ENCODE measurements at regions not wholly inside any gene's neighbourhood (a gene's known extent, or its start where the extent isn't known, plus 50 kb on each side); places are given as distances from the start of the nearest gene placed in this dataset.
"Not testable (repeated sequence)": the region's sequence is repeated elsewhere in the genome, so short reads cannot be mapped to it uniquely, and the experiment has no call there.

- no peak for DNase-seq (ENCODE audit: low read depth in 2 of 2)
These were observed 326.9 kb downstream of the KIF20B start for GRCh38 chr10:90028312-90028711.

GRCh38 chr10:90031776-90032175 is 330.4 kb downstream of the KIF20B start:
- DNase-seq (ENCODE audit: low read depth in 2 of 2), result no peak

DNA sequence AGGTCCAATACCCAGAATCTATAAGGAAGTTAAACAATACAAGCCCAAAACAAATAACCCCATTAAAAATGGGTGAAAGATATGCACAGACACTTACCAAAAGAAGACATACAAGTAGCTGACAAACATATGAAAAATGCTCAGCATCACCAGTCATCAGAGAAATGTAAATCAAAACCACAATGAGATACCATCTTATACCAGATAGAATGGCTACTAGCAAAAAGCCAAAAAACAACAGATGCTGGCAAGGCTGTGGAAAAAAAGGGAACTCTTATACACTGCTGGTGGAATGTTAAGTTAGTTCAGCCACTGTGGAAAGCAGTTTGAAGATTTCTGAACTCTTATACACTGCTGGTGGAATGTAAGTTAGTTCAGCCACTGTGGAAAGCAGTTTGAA is 331.1 kb downstream of the KIF20B start:
- DNase-seq (ENCODE audit: low read depth in 2 of 2), result no peak

GRCh38 chr10:90034862-90035261 is 333.5 kb downstream of the KIF20B start:
- DNase-seq (ENCODE audit: low read depth in 2 of 2), result not testable (repeated sequence)

GRCh38 chr10:90041585-90041984 is 340.2 kb downstream of the KIF20B start:
- DNase-seq (ENCODE audit: low read depth in 2 of 2), result no peak

GRCh38 chr10:90042075-90042474 is 340.7 kb downstream of the KIF20B start:
- DNase-seq (ENCODE audit: low read depth in 2 of 2), result no peak

DNA sequence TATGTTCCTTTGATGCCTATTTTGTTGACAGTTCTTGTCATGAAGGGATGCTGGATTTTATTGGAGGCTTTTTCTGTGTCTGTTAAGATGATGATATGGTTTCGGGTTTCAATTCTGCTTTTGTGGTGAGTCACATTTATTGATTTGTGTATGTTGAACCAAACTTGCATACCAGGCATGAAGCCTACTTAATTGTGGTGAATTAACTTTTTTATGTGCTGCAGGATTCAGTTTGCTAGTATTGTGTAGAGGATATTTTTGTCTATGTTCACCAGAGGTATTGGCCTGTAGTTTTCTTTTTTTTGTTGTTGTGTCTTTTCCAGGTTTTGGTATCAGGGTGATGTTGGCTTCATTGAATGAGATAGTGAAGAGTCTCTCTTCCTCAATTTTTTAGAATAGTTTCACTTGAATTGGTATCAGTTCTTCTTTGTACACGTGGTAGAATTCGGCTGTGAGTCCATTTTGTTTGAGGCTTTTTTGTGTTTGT is 345.9 kb downstream of the KIF20B start:
- DNase-seq (ENCODE audit: low read depth in 2 of 2), result no peak

DNA sequence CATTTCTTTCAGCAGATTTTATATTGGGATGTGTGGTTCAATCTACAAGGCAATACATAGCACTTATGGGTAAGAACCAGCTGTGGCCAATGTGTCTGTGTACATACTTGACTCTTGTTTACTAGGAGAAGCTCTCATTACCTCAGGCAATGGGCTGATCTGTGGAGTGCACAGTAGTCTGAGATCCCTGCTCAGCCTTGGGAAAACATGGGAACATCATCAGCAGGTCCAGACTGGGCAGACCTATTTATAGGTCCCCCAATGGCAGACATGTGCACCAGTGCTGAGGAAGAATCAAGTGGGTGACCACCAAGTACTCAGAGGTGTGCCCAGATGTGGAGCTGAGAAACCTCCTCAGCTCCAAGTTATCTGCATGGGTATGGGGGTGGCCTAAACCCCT is 349.7 kb downstream of the KIF20B start:
- no peak for DNase-seq (ENCODE audit: low read depth in 2 of 2)

DNA sequence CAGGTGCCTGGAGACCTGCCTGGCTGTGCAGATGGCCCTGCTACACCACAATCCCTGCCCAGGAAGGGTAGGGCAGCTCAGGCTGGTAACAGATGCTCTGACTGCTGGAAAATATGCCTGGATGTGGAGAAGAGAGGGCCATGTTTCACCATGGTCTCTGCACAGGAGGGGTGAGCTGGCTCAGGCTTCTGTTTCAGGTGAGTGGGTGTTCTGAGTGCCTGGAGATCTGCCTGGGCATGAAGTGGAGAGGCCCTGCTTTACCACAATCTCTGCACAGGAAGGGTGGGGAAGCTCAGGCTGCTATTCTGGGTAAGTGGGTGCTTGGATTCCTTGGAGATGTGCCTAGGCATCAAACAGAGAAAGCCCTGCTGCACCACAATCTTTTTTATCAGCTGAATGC is 350.1 kb downstream of the KIF20B start:
- DNase-seq (ENCODE audit: low read depth in 2 of 2), result no peak

- DNase-seq (ENCODE audit: low read depth in 2 of 2), result no peak
These were observed 361.4 kb downstream of the KIF20B start for GRCh38 chr10:90062786-90063185.

DNA sequence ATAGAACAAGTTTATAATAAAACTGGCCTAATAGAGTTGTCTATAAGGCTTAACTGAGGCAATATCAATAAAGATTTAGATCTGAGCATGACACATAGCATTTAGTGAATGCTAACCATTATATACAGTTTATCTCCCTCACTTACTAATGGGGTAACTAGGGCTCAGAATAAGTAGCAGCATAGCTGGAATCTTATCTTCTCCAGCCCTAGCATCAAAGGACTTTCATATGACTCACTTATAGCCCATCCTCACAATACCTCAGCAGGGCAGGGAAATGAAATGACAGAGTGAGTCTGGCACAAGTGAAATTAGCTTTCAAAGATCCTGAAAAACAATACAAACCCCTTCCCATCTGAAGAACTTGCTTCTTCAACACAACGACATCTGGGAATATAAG is 362.9 kb downstream of the KIF20B start:
- DNase-seq (ENCODE audit: low read depth in 2 of 2), result no peak

DNA sequence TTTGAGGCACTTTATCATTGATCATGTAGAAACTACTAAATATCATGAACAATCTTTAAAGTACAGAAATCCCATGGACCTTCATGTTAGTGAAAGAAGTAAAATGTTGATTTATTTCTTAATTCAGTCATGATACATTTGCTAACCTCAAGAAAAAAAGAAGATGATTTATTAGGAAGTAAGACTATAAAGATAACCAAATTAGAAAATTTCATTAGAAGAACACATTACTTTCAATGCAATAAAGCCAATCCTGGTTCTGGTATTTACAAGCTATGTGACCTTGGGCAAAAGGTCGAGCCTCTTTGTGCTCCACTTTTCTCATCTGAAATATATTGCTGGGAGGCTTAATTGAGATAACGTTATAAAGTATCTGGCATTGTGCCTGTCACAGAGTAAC is 365.0 kb downstream of the KIF20B start:
- DNase-seq (ENCODE audit: low read depth in 2 of 2), result no peak

- no peak for DNase-seq (ENCODE audit: low read depth in 2 of 2)
These were observed 374.6 kb downstream of the KIF20B start for GRCh38 chr10:90075995-90076394.

DNA sequence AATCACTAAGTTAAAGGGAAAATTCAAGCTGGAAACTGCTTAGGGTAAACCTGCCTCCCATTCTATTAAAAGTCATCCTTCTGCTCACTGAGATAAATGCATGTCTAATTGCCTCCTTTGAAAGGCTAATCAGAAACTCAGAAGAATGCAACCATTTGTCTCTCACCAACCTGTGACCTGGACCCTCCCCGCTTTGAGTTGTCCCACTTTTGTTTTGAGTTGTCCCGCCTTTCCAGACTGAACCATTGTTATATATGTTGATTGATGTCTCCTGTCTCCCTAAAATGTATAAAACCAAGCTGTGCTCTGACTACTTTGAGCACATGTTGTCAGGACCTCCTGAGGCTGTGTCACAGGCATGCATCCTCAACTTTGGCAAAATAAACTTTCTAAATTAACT is 378.4 kb downstream of the KIF20B start:
- no peak for DNase-seq (ENCODE audit: low read depth in 2 of 2)

GRCh38 chr10:90086606-90087190 is 385.3 kb downstream of the KIF20B start:
- DNase-seq (ENCODE audit: low read depth in 2 of 2), result not testable (repeated sequence)

DNA sequence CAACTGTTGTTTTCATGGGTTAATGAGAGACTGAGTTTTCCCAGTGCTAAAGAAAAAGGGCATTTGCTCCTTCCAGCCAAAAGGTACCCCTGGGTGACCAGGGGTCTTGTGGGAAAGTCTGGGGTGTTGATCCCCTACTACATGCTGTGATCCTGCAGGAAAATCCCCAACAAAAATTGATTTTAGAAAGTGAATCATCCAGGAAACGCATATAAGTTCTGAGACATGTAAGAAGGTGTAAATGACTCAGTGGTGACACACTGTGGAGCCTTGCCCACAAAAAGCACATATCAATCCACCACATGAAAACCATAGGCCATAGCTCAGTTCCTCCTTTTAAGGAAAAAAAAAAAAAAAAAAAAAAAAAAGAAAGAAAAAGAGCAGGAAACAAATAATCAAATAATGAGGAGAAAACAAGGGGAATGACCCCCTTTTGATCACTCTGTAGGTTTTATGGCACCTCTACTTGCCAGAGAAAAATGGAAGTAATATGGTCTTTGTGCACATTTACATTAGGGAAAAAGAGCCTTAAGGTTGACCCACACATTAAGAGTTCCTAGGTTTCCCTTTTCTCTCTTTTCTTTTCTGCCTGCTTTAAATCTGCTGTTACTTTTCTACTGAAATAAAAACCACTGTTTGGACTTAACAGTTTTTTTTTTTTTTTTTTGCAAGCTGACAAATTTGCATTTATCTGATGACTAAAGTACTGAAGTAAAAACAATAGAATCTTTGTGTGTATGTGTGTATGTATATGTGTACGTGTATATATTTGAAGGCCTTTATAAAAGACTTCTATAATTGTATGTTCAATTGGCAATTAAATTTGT is 386.0 kb downstream of the KIF20B start:
- DNase-seq (ENCODE audit: low read depth in 2 of 2), result peak in 1 of 2 donors; percentile 20

- DNase-seq (ENCODE audit: low read depth in 2 of 2), result no peak
These were observed 386.6 kb downstream of the KIF20B start for GRCh38 chr10:90088024-90088317.

DNA sequence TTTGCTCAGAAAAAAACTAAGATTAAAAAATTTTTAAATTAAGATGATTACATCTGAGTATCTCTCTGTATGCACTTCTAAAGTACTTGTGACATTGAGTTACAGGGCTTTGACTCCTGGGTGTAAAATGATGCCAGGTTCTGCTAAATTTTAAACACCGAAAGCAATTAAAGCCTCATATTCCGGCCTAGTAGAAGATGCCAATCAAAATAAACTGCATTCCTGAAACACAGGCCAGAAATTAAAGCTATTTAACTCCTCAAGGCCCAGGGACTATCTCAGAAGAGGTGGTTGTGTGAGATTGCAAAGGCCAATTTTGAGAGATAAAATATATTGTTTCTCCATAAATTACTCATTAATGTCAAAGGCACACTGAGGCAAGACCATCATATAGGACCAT is 388.3 kb downstream of the KIF20B start:
- DNase-seq (ENCODE audit: low read depth in 2 of 2), result no peak

DNA sequence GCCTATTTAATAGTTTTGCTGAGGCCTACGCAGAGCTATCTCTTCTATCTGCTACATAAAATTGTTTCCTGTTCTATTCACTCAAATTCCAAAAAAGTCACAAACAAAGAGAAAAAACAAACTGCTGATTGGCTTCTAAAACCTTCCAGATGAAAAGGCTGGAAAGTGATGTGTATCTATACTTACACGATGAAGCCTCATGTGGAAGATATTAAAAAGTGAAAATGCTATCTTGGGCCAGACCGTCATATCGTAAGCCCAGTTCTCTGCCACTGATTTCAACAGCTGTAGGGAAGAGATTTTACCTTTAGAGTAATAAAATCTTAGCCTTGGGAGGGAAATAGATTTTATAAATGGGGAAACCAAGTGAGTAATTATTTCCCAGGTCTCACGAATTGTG is 394.8 kb downstream of the KIF20B start:
- DNase-seq (ENCODE audit: low read depth in 2 of 2), result no peak

GRCh38 chr10:90107581-90107980 is 406.2 kb downstream of the KIF20B start:
- DNase-seq (ENCODE audit: low read depth in 2 of 2), result not testable (repeated sequence)

DNA sequence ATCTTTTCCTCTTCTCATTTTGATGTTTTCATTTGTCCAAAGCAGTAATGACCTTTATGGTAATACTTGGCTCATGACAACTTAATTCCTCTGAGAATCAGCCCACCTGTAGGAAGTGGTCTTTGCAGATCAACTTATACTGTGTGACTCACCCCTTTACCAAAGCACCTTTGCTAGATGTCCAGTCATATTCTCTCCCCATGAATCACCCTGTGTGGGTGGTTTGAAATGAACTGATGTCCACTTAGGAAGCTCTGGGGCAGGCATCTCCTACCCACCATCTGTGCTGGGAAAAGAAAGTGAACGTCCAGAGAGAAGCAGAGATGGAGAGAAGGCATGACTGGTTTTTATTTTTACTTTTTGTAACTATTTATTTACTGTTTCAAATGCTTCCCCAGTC is 410.3 kb downstream of the KIF20B start:
- DNase-seq (ENCODE audit: low read depth in 2 of 2), result no peak

DNA sequence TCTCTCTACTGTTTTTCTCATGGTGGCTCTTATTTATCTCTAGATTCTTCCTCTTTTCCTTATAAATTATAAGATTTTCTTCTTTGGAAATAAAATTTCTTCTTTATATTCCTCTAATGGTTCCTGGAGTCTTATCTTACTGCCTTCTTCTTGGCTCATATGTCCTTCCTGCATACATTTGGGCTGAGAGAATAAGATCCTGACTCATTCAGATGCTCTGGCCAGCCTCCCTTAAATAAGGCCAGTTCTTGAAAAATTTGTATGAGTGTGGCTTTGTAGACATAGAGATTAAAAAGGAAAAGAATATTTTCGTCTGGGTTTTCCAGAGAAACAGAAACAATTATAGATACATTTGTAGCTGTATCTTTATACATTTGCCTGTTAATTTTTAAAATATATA is 411.3 kb downstream of the KIF20B start:
- DNase-seq (ENCODE audit: low read depth in 2 of 2), result no peak

DNA sequence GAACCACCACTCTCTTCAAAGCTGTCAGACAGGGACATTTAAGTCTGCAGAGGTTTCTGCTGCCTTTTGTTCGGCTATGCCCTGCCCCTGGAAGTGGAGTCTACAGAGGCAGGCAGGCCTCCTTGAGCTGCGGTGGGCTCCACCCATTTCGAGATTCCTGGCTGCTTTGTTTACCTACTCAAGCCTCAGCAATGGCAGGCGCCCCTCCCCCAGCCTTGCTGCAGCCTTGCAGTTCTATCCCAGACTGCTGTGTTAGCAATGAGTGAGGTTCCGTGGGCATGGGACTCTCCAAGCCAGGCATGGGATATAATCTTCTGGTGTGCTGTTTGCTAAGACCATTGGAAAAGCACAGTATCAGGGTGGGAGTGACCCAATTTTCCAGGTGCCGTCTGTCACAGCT is 417.2 kb downstream of the KIF20B start:
- not testable (repeated sequence) for DNase-seq (ENCODE audit: low read depth in 2 of 2)

Data from stimulated activated CD4-positive, alpha-beta T cell treated with anti-CD3 and anti-CD28 coated beads, Interleukin-4, amount 100 ng/mL, for 48 hours (primary cell).